K562 (cell line): ENCODE measurements at regions not wholly inside any gene's neighbourhood (a gene's known extent, or its start where the extent isn't known, plus 50 kb on each side); places are given as distances from the start of the nearest gene placed in this dataset.

ENCODE experiments used
- ATAC-seq: fragments of 200-7000 bp; cut with Tn5 transposase; 3 replicates; pipeline ENCODE4 v1.9.1; 2020; ENCODE audit warnings: moderate library complexity
- BruUV-seq: library from RNA; stranded (reverse); fragments of 400-500 nt; replicated peaks from 2 replicates; lab custom pipeline; 2021; lab: Mats Ljungman, UMichigan
- CTCF ChIA-PET: fragments of 300-600 bp; formaldehyde crosslinking; extraction: SDS; loops from one replicate; lab custom pipeline; 2021; ENCODE audit warnings: low intra/inter-chr PET ratio; lab: Yijun Ruan, JAX
- POLR2A ChIA-PET: fragments of 300-600, 350-650 bp; sonication (Branson Sonifier 250); formaldehyde crosslinking; extraction: SDS; loops from one replicate; lab custom pipeline; 2021; ENCODE audit warnings: antibody characterized with exemption, inconsistent platforms; lab: Yijun Ruan, JAX
- DNase-seq, 4 experiments: peaks; one replicate each; pipeline versions ENCODE4 v3.0.0 to v3.0.0-alpha.2; 2011 to 2018; ENCODE audit warnings: low spot score in 3 of 4, mixed read lengths in 3 of 4; ENCODE audit errors: extremely low read depth in 1 of 4
- FAIRE-seq: peaks from 2 replicates; lab custom pipeline; 2011; peaks lifted over from hg19 to GRCh38; lab: Jason Lieb, UNC
- H2AFZ ChIP-seq: 2 replicates; pipeline ENCODE4 v1.6.0; 2011; ENCODE audit warnings: low read depth, low read length, control low read depth, inconsistent platforms
- H3K27ac ChIP-seq: fragments of 200-600 bp; 3 replicates; pipeline ENCODE4 v1.8.0; 2011; ENCODE audit warnings: low read depth, mild to moderate bottlenecking, control low read depth, inconsistent platforms, low read length, moderate library complexity, mixed read lengths; ENCODE audit errors: extremely low read depth
- H3K27me3 ChIP-seq, 2 experiments: fragments of 300-600 bp in 1 of 2; 2 replicates in 1 of 2; 3 replicates in 1 of 2; pipeline versions ENCODE4 v1.6.0 to v1.8.0; 2011; ENCODE audit warnings: inconsistent platforms in 2 of 2, low read length in 2 of 2, mild to moderate bottlenecking in 1 of 2, mixed read lengths in 1 of 2, moderate library complexity in 1 of 2; ENCODE audit not compliant: control insufficient read depth in 2 of 2, insufficient read depth in 2 of 2
- H3K36me3 ChIP-seq: fragments of 300-600 bp; 3 replicates; pipeline ENCODE4 v1.8.0; 2011; ENCODE audit warnings: mild to moderate bottlenecking, low read length, inconsistent platforms; ENCODE audit not compliant: control insufficient read depth, insufficient read depth
- H3K4me1 ChIP-seq, 2 experiments: fragments of 200-600 bp in 1 of 2; replicated peaks in 1 of 2; 2 replicates in 1 of 2; 3 replicates in 1 of 2; pipeline versions ENCODE4 v1.5.1 to v1.8.0; 2011; ENCODE audit warnings: inconsistent platforms in 2 of 2, low read length in 2 of 2, mild to moderate bottlenecking in 1 of 2, mixed read lengths in 1 of 2, moderate library complexity in 1 of 2; ENCODE audit not compliant: control insufficient read depth in 2 of 2, insufficient read depth in 2 of 2
- H3K4me2 ChIP-seq: 2 replicates; pipeline ENCODE4 v1.6.1; 2011; ENCODE audit warnings: low read length, control low read depth, inconsistent platforms, mixed read lengths; ENCODE audit not compliant: insufficient read depth
- H3K4me3 ChIP-seq: fragments of 200-600 bp; sonication (generic), shearing (Covaris generic); 2 replicates; pipeline ENCODE4 v1.5.1; 2016; ENCODE audit warnings: control low read depth, inconsistent platforms
- H3K79me2 ChIP-seq: fragments of 200-600 bp; 3 replicates; pipeline ENCODE4 v1.8.0; 2011; ENCODE audit warnings: low read length, inconsistent platforms; ENCODE audit not compliant: control insufficient read depth, insufficient read depth
- H3K9ac ChIP-seq, 2 experiments: 2 replicates each; pipeline versions ENCODE4 v1.6.0 to v1.6.1; 2011; ENCODE audit warnings: low read depth in 2 of 2, low read length in 2 of 2, control low read depth in 1 of 2, inconsistent platforms in 1 of 2, mild to moderate bottlenecking in 1 of 2, mixed read lengths in 1 of 2; ENCODE audit not compliant: insufficient read depth in 1 of 2
- H3K9me1 ChIP-seq: one replicate; pipeline ENCODE4 v1.6.0; 2011; ENCODE audit warnings: inconsistent platforms, mild to moderate bottlenecking, low read length, moderate library complexity; ENCODE audit not compliant: control insufficient read depth, insufficient read depth
- H3K9me3 ChIP-seq: replicated peaks from 2 replicates; pipeline ENCODE4 v1.5.1; 2011; ENCODE audit warnings: low read depth, low read length, inconsistent platforms; ENCODE audit not compliant: control insufficient read depth, insufficient read depth
- H4K20me1 ChIP-seq: replicated peaks from 2 replicates; pipeline ENCODE4 v1.6.1; 2011; ENCODE audit warnings: low read length, inconsistent platforms, mixed read lengths; ENCODE audit not compliant: control insufficient read depth, insufficient read depth
- COPS2 ChIP-seq: fragments of 450-650 bp; conservative IDR thresholded peaks from 2 replicates; pipeline ENCODE4 v1.6.1; 2016; ENCODE audit warnings: mild to moderate bottlenecking, moderate library complexity
- CTCFL ChIP-seq: IDR thresholded peaks from 2 replicates; pipeline ENCODE4 v1.6.1; 2011; ENCODE audit warnings: borderline replicate concordance, low read depth, mild to moderate bottlenecking, moderate library complexity, low read length; ENCODE audit not compliant: insufficient read depth, poor library complexity, severe bottlenecking
- ETV6 ChIP-seq, 3 experiments: fragments of 150-350 bp in 1 of 3; sonication (generic) in 1 of 3; formaldehyde crosslinking in 1 of 3; IDR thresholded peaks; 2 replicates each; pipeline versions ENCODE4 v1.6.1 to v1.8.0; 2014 to 2022; ENCODE audit warnings: borderline replicate concordance in 2 of 3, low read depth in 2 of 3, antibody characterized with exemption in 1 of 3, low read length in 1 of 3, mild to moderate bottlenecking in 1 of 3, missing genetic modification reagents in 1 of 3
- EZH2 ChIP-seq: IDR thresholded peaks from 2 replicates; pipeline ENCODE4 v1.6.1; 2012; ENCODE audit warnings: low read depth, mild to moderate bottlenecking, inconsistent platforms, low read length, borderline replicate concordance
- HDAC6 ChIP-seq: IDR thresholded peaks from 2 replicates; pipeline ENCODE4 v1.6.1; 2012; ENCODE audit warnings: low read depth, mild to moderate bottlenecking, control low read depth, inconsistent platforms, low read length, moderate library complexity
- KLF13 ChIP-seq: fragments of 450-650 bp; IDR thresholded peaks from 2 replicates; pipeline ENCODE4 v1.6.1; 2016; ENCODE audit warnings: missing genetic modification characterization, low read depth, mild to moderate bottlenecking, missing compliant biosample characterization, moderate library complexity, borderline replicate concordance
- MXD1 ChIP-seq: fragments of 250-450 bp; sonication (Bioruptor Pico); IDR thresholded peaks from 2 replicates; pipeline ENCODE4 v1.8.0; 2021; ENCODE audit warnings: borderline replicate concordance, mild to moderate bottlenecking, moderate library complexity; ENCODE audit not compliant: poor library complexity, severe bottlenecking
- POLR2A ChIP-seq: fragments of 450-650 bp; conservative IDR thresholded peaks from 2 replicates; pipeline ENCODE4 v1.6.1; 2016
- POLR2AphosphoS2 ChIP-seq: IDR thresholded peaks from 2 replicates; pipeline ENCODE4 v1.6.1; 2012; ENCODE audit warnings: low read length, improper control_type of control experiment
- PRMT5 ChIP-seq: sonication (generic); formaldehyde crosslinking; IDR thresholded peaks from 2 replicates; pipeline ENCODE4 v1.5.0; 2020; ENCODE audit warnings: missing genetic modification reagents
- SREBF2 ChIP-seq: sonication (generic); formaldehyde crosslinking; IDR thresholded peaks from 2 replicates; pipeline ENCODE4 v1.4.0; 2020; ENCODE audit warnings: mild to moderate bottlenecking, missing genetic modification reagents
- ZNF41 ChIP-seq: fragments of 250-450 bp; sonication (Bioruptor Pico); conservative IDR thresholded peaks from 2 replicates; pipeline ENCODE4 v1.4.0; 2020; ENCODE audit warnings: mild to moderate bottlenecking
- WGBS: fragments of 100-300 bp; shearing (Covaris generic); methylation state at CpG from one replicate; pipeline ENCODE4 v1.1.6; 2016; ENCODE audit warnings: low coverage, mixed read lengths; ENCODE audit not compliant: insufficient coverage; ENCODE audit errors: missing lambda C conversion rate; 5-methylcytosine and 5-hydroxymethylcytosine counted together
- in situ Hi-C: fragments of 300-500 bp; cut with MboI; formaldehyde crosslinking; loops from 4 replicates; pipeline ENCODE4 v1.15.0; 2018; ENCODE audit warnings: inconsistent platforms, mixed read lengths
- intact Hi-C: fragments of 100-400 bp; cut with micrococcal nuclease; formaldehyde crosslinking; loops from 2 replicates; pipeline ENCODE4 v1.14.2; 2022

- Histone ChIP-seq H3K9ac (no peak overlapping the region), H3K36me3 (no peaks in the 10 kb centered on the region), H4K20me1 (no peaks in the 10 kb centered on the region), H2AFZ (no peak overlapping the region), H3K4me3 (no peak overlapping the region), H3K9me1 (no peaks in the 10 kb centered on the region), H3K4me2 (no peak overlapping the region), H3K4me1 (no peaks in the 10 kb centered on the region), H3K27ac (no peak overlapping the region), H3K79me2 (no peaks in the 10 kb centered on the region), H3K27me3 (no peaks in the 10 kb centered on the region), H3K9me3 (no peaks in the 10 kb centered on the region)
- in situ Hi-C loops: no loop called here
- ATAC-seq (no peak), DNase-seq (no peak), FAIRE-seq (no peak)
- BruUV-seq: no TSS peak
- WGBS: 0% methylated on average over 2 of the region's 2 CpGs
- POLR2A ChIA-PET: no interaction called here
- CTCF ChIA-PET: no interaction called here
- TF ChIP-seq SREBF2 (CRISPR knock-in tag) (no peak), MXD1 (CRISPR knock-in tag) (no peak), KLF13 (tag) (no peak), CTCFL (no peak), COPS2 (no peak), ZNF41 (CRISPR knock-in tag) (no peak), PRMT5 (CRISPR knock-in tag) (no peak), HDAC6 (no peak), POLR2AphosphoS2 (no peak), POLR2A (no peak), EZH2 (no peak), ETV6 (IDR thresholded peaks at IDR 0.05; ENCODE audit: borderline replicate concordance in 1 of 2, low read depth in 2 of 2, low read length in 1 of 2) (no peak), ETV6 (CRISPR knock-in tag; IDR thresholded peaks at IDR 0.05; ENCODE audit: borderline replicate concordance) (no peak)
- intact Hi-C loops: no loop called here
Observed at GRCh38 chr3:104132566-104133403, 1233.9 kb upstream of the ALCAM start.
